Keratinocyte (primary cell): ENCODE measurements at regions not wholly inside any gene's neighbourhood (a gene's known extent, or its start where the extent isn't known, plus 50 kb on each side); places are given as distances from the start of the nearest gene placed in this dataset.

ENCODE experiments used
- CTCF ChIP-seq, 3 experiments: IDR thresholded peaks in 1 of 3; conservative IDR thresholded peaks in 1 of 3; optimal IDR thresholded peaks in 1 of 3; 2 replicates in 2 of 3; 3 replicates in 1 of 3; pipeline versions ENCODE3 to v1.5.1; 2011; ENCODE audit warnings: low read length in 3 of 3, mild to moderate bottlenecking in 3 of 3, moderate library complexity in 2 of 3, control low read depth in 1 of 3, inconsistent platforms in 1 of 3; ENCODE audit not compliant: insufficient read depth in 2 of 3; ENCODE audit errors: extremely low read depth in 1 of 3
- EZH2 ChIP-seq: IDR thresholded peaks from one replicate; pipeline ENCODE4 v1.6.1; 2012; ENCODE audit warnings: inconsistent platforms, mild to moderate bottlenecking, low read length, moderate library complexity

- no peak for TF ChIP-seq CTCF (optimal IDR thresholded peaks at IDR 0.05 in 1 of 3, IDR thresholded peaks at IDR 0.05 in 1 of 3, conservative IDR thresholded peaks at IDR 0.05 in 1 of 3; ENCODE audit: extremely low read depth in 1 of 3, insufficient read depth in 2 of 3, low read length in 3 of 3)
- no peak for TF ChIP-seq EZH2
These were observed 155.1 kb upstream of the CELF4 start for GRCh38 chr18:37720663-37721062.
